Spleen (tissue), 11 donors: ENCODE measurements at regions not wholly inside any gene's neighbourhood (a gene's known extent, or its start where the extent isn't known, plus 50 kb on each side); places are given as distances from the start of the nearest gene placed in this dataset.

ENCODE experiments used
- DNase-seq: peaks from one replicate; pipeline ENCODE4 v3.0.0-alpha.2; 2020
- H3K27ac ChIP-seq, 8 donors: fragments of 200-600 bp; sonication (generic) in 7 of 8; 1 replicate in 4 of 8; 2 replicates in 4 of 8; pipeline versions ENCODE4 v1.5.0 to v1.8.0; 2016 to 2021; ENCODE audit warnings: inconsistent platforms in 4 of 8, mild to moderate bottlenecking in 4 of 8, moderate library complexity in 1 of 8
- H3K27me3 ChIP-seq, 7 donors: fragments of 200-600 bp; sonication (generic) in 6 of 7; replicated peaks in 1 of 7; 1 replicate in 4 of 7; 2 replicates in 3 of 7; pipeline versions ENCODE4 v1.5.0 to v1.8.0; 2016 to 2021; ENCODE audit warnings: inconsistent platforms in 3 of 7, mild to moderate bottlenecking in 1 of 7
- H3K36me3 ChIP-seq, 6 donors: fragments of 200-600 bp; sonication (generic) in 5 of 6; 1 replicate in 4 of 6; 2 replicates in 2 of 6; pipeline versions ENCODE4 v1.5.0 to v1.8.0; 2016 to 2021; ENCODE audit warnings: inconsistent platforms in 2 of 6
- H3K4me1 ChIP-seq, 6 donors: fragments of 200-600 bp; sonication (generic) in 5 of 6; 1 replicate in 3 of 6; 2 replicates in 3 of 6; pipeline versions ENCODE4 v1.5.0 to v1.8.0; 2016 to 2021; ENCODE audit warnings: inconsistent platforms in 3 of 6
- H3K4me3 ChIP-seq, 8 donors: fragments of 200-600 bp; sonication (generic) in 7 of 8; 1 replicate in 4 of 8; 2 replicates in 4 of 8; pipeline versions ENCODE4 v1.5.0 to v1.8.0; 2016 to 2021; ENCODE audit warnings: inconsistent platforms in 4 of 8, mild to moderate bottlenecking in 4 of 8, moderate library complexity in 2 of 8
- H3K9me3 ChIP-seq, 8 donors: fragments of 200-600 bp; sonication (generic) in 7 of 8; 1 replicate in 4 of 8; 2 replicates in 4 of 8; pipeline versions ENCODE4 v1.5.0 to v1.8.0; 2016 to 2021; ENCODE audit warnings: inconsistent platforms in 4 of 8
- CTCF ChIP-seq, 11 experiments: fragments of 200-600 bp in 7 of 11; fragments of 450-650 bp in 4 of 11; sonication (generic) in 4 of 11; IDR thresholded peaks in 8 of 11; conservative IDR thresholded peaks in 3 of 11; 1 replicate in 7 of 11; 2 replicates in 4 of 11; pipeline versions ENCODE4 v1.4.0 to v1.8.0; 2016 to 2021; ENCODE audit warnings: antibody characterized with exemption in 11 of 11, inconsistent platforms in 4 of 11, mild to moderate bottlenecking in 1 of 11
- POLR2A ChIP-seq, 3 donors: fragments of 450-650 bp; IDR thresholded peaks; one replicate each; pipeline ENCODE4 v1.5.1; 2017; ENCODE audit warnings: antibody characterized with exemption in 3 of 3, mild to moderate bottlenecking in 1 of 3
- POLR2AphosphoS5 ChIP-seq, 3 donors: sonication (generic); formaldehyde crosslinking; IDR thresholded peaks; one replicate each; pipeline ENCODE4 v1.5.1; 2017; ENCODE audit warnings: antibody characterized with exemption in 3 of 3
- WGBS, 5 donors: extraction: QIAGEN DNeasy Blood & Tissue Kit in 3 of 5; methylation state at CpG; one replicate each; pipeline versions ENCODE4 v1.1.5 to v1.1.7; 2013 to 2018; 5-methylcytosine and 5-hydroxymethylcytosine counted together
- intact Hi-C: fragments of 100-400 bp; cut with DNase I; formaldehyde crosslinking; loops from one replicate; pipeline ENCODE4 v1.15.0; 2023; ENCODE audit warnings: low total_unique reads
- donor health status: healthy with polysubstance abuse.
- donor health status: DM: no; HTN: no; CAD: no; lungs with moderate emphysema.
- donor health status: DM: no; HTN: no; CAD: no.
- donor health status: Bipolar disorder and iron deficiency.
- donor health status: healthy.
- donor health status: DM: no; HTN: no; CAD: no.
- donor health status: DM: yes; HTN: yes; CAD: no.

GRCh38 chr14:82500222-82500621, 966.6 kb upstream of the SEL1L start:
- Histone ChIP-seq H3K27me3 (no peaks in the 10 kb centered on the region), H3K36me3 (no peaks in the 10 kb centered on the region), H3K4me1 (no peaks in the 10 kb centered on the region), H3K4me3 (no peak overlapping the region), H3K27ac (no peak overlapping the region), H3K9me3 (no peaks in the 10 kb centered on the region)
- DNase-seq: no peak
- no peak for TF ChIP-seq POLR2A (IDR thresholded peaks at IDR 0.05)
- no peak for TF ChIP-seq POLR2AphosphoS5 (IDR thresholded peaks at IDR 0.05)
- TF ChIP-seq CTCF (IDR thresholded peaks at IDR 0.05 in 8 of 11, conservative IDR thresholded peaks at IDR 0.05 in 3 of 11): no peak
- 65 to 90% (median 77%) methylated on average over 1 of the region's 1 CpG for WGBS, 5 donors
- intact Hi-C loops: no loop called here

- no peak for DNase-seq
- H3K4me3 ChIP-seq: no peak overlapping the region
- H3K27ac ChIP-seq: no peak overlapping the region
- intact Hi-C loops: no loop called here
- no peaks in the 10 kb centered on the region for H3K27me3 ChIP-seq
- 48 to 74% (median 56%) methylated on average over 2 of the region's 2 CpGs for WGBS, 5 donors
- no peak for TF ChIP-seq POLR2AphosphoS5 (IDR thresholded peaks at IDR 0.05)
- no peak for TF ChIP-seq CTCF (IDR thresholded peaks at IDR 0.05 in 8 of 11, conservative IDR thresholded peaks at IDR 0.05 in 3 of 11)
- TF ChIP-seq POLR2A (IDR thresholded peaks at IDR 0.05): no peak
- no peaks in the 10 kb centered on the region for H3K36me3 ChIP-seq
- H3K9me3 ChIP-seq: peaks cover 0 to 5% (median 0%) of the 10 kb centered on the region in 8 donors
- H3K4me1 ChIP-seq: no peaks in the 10 kb centered on the region
Measured at GRCh38 chr14:82501554-82501953, 967.9 kb upstream of the SEL1L start.

- Histone ChIP-seq H3K27ac (no peak overlapping the region), H3K4me3 (no peak overlapping the region), H3K36me3 (no peaks in the 10 kb centered on the region), H3K27me3 (no peaks in the 10 kb centered on the region), H3K9me3 (peaks cover 0 to 5% (median 0%) of the 10 kb centered on the region in 8 donors), H3K4me1 (no peaks in the 10 kb centered on the region)
- TF ChIP-seq POLR2AphosphoS5 (IDR thresholded peaks at IDR 0.05) (no peak), POLR2A (IDR thresholded peaks at IDR 0.05) (no peak), CTCF (IDR thresholded peaks at IDR 0.05 in 8 of 11, conservative IDR thresholded peaks at IDR 0.05 in 3 of 11) (no peak)
- WGBS, 5 donors: 77 to 88% (median 81%) methylated on average over 4 of the region's 4 CpGs
- DNase-seq: no peak
- intact Hi-C loops: no loop called here
Measured at GRCh38 chr14:82502043-82502442, 968.4 kb upstream of the SEL1L start.

- Histone ChIP-seq H3K36me3 (no peaks in the 10 kb centered on the region), H3K9me3 (peaks cover 0 to 5% (median 0%) of the 10 kb centered on the region in 8 donors), H3K4me1 (no peaks in the 10 kb centered on the region), H3K27ac (no peak overlapping the region), H3K4me3 (no peak overlapping the region), H3K27me3 (no peaks in the 10 kb centered on the region)
- TF ChIP-seq POLR2A (IDR thresholded peaks at IDR 0.05): no peak
- TF ChIP-seq POLR2AphosphoS5 (IDR thresholded peaks at IDR 0.05): no peak
- no peak for TF ChIP-seq CTCF (IDR thresholded peaks at IDR 0.05 in 8 of 11, conservative IDR thresholded peaks at IDR 0.05 in 3 of 11)
- intact Hi-C loops: no loop called here
- DNase-seq: no peak
Measured at GRCh38 chr14:82504894-82505293, 971.2 kb upstream of the SEL1L start.
